DND-41 (cell line): ENCODE measurements at regions not wholly inside any gene's neighbourhood (a gene's known extent, or its start where the extent isn't known, plus 50 kb on each side); places are given as distances from the start of the nearest gene placed in this dataset.

Experiments
- ATAC-seq: fragments of 200-7000 bp; cut with Tn5 transposase; 3 replicates; pipeline ENCODE4 v1.9.1; 2021; ENCODE audit warnings: low read depth; ENCODE audit not compliant: insufficient read depth
- DNase-seq: peaks from one replicate; pipeline ENCODE4 v3.0.0-alpha.2; 2020
- H2AFZ ChIP-seq: 2 replicates; pipeline ENCODE4 v1.6.0; 2012; ENCODE audit warnings: low read depth, low read length
- H3K27ac ChIP-seq: 2 replicates; pipeline ENCODE4 v1.5.1; 2012; ENCODE audit warnings: low read length, inconsistent platforms
- H3K27me3 ChIP-seq: fragments of 200-600 bp; sonication (generic); 2 replicates; pipeline ENCODE4 v1.6.0; 2012; ENCODE audit warnings: low read length, mild to moderate bottlenecking, inconsistent platforms; ENCODE audit not compliant: insufficient read depth, poor library complexity
- H3K36me3 ChIP-seq: 2 replicates; pipeline ENCODE4 v1.5.1; 2012; ENCODE audit warnings: low read length, inconsistent platforms; ENCODE audit not compliant: insufficient read depth
- H3K4me1 ChIP-seq: 2 replicates; pipeline ENCODE4 v1.5.1; 2012; ENCODE audit warnings: mild to moderate bottlenecking, low read length; ENCODE audit not compliant: insufficient read depth
- H3K4me2 ChIP-seq: 2 replicates; pipeline ENCODE4 v1.6.0; 2012; ENCODE audit warnings: mild to moderate bottlenecking, moderate library complexity, low read length, inconsistent platforms; ENCODE audit not compliant: insufficient read depth
- H3K4me3 ChIP-seq, 2 experiments: fragments of 200-600 bp in 1 of 2; shearing (Covaris generic) in 1 of 2; 2 replicates each; pipeline ENCODE4 v1.5.1; 2012 to 2016; ENCODE audit warnings: inconsistent platforms in 2 of 2, low read length in 2 of 2, mild to moderate bottlenecking in 2 of 2, low read depth in 1 of 2, moderate library complexity in 1 of 2
- H3K79me2 ChIP-seq: 2 replicates; pipeline ENCODE4 v1.6.0; 2012; ENCODE audit warnings: low read length, inconsistent platforms; ENCODE audit not compliant: insufficient read depth
- H3K9ac ChIP-seq: 2 replicates; pipeline ENCODE4 v1.6.0; 2012; ENCODE audit warnings: low read depth, mild to moderate bottlenecking, inconsistent platforms, low read length, moderate library complexity
- H3K9me3 ChIP-seq: 2 replicates; pipeline ENCODE4 v1.5.1; 2012; ENCODE audit warnings: low read length, moderate library complexity, mild to moderate bottlenecking, inconsistent platforms; ENCODE audit not compliant: insufficient read depth, severe bottlenecking
- H4K20me1 ChIP-seq: 2 replicates; pipeline ENCODE4 v1.6.0; 2012; ENCODE audit warnings: low read length; ENCODE audit not compliant: insufficient read depth
- CTCF ChIP-seq: IDR thresholded peaks from 2 replicates; pipeline ENCODE4 v1.5.1; 2012; ENCODE audit warnings: borderline replicate concordance, low read length, moderate library complexity, mild to moderate bottlenecking; ENCODE audit not compliant: poor library complexity, severe bottlenecking; ENCODE audit errors: extremely low read depth
- EZH2 ChIP-seq: IDR thresholded peaks from 3 replicates; pipeline ENCODE4 v1.6.1; 2012; ENCODE audit warnings: borderline replicate concordance, low read depth, mild to moderate bottlenecking, moderate library complexity, low read length, inconsistent platforms; ENCODE audit not compliant: severe bottlenecking

GRCh38 chr15:75126864-75127580 lies 74.7 kb upstream of the C15orf39 start:
- Histone ChIP-seq H3K36me3 (no peaks in the 10 kb centered on the region), H4K20me1 (no peaks in the 10 kb centered on the region), H2AFZ (no peak overlapping the region), H3K27me3 (no peaks in the 10 kb centered on the region), H3K79me2 (no peaks in the 10 kb centered on the region), H3K4me2 (no peak overlapping the region), H3K4me1 (no peaks in the 10 kb centered on the region), H3K9me3 (no peaks in the 10 kb centered on the region), H3K4me3 (no peak overlapping the region), H3K9ac (no peak overlapping the region), H3K27ac (no peak overlapping the region)
- ATAC-seq (no peak), DNase-seq (no peak)
- no peak for TF ChIP-seq EZH2
- no peak for TF ChIP-seq CTCF

GRCh38 chr15:75129788-75130187 lies 71.9 kb upstream of the C15orf39 start:
- H3K27me3 ChIP-seq = no peaks in the 10 kb centered on the region
- no peaks in the 10 kb centered on the region for H3K4me1 ChIP-seq
- DNase-seq (no peak), ATAC-seq (no peak)
- no peaks in the 10 kb centered on the region for H3K79me2 ChIP-seq
- no peak overlapping the region for H3K4me2 ChIP-seq
- TF ChIP-seq CTCF (no peak), EZH2 (no peak)
- H3K27ac ChIP-seq = no peak overlapping the region
- H4K20me1 ChIP-seq = no peaks in the 10 kb centered on the region
- no peaks in the 10 kb centered on the region for H3K36me3 ChIP-seq
- H3K4me3 ChIP-seq = no peak overlapping the region
- H2AFZ ChIP-seq = no peak overlapping the region
- no peaks in the 10 kb centered on the region for H3K9me3 ChIP-seq
- H3K9ac ChIP-seq = no peak overlapping the region

GRCh38 chr15:75131269-75131643 lies 70.4 kb upstream of the C15orf39 start:
- H4K20me1 ChIP-seq = no peaks in the 10 kb centered on the region
- no peaks in the 10 kb centered on the region for H3K4me1 ChIP-seq
- ATAC-seq (no peak), DNase-seq (no peak)
- no peaks in the 10 kb centered on the region for H3K79me2 ChIP-seq
- H3K4me3 ChIP-seq = no peak overlapping the region
- no peaks in the 10 kb centered on the region for H3K9me3 ChIP-seq
- H3K9ac ChIP-seq = no peak overlapping the region
- no peaks in the 10 kb centered on the region for H3K27me3 ChIP-seq
- H3K4me2 ChIP-seq = no peak overlapping the region
- no peak overlapping the region for H2AFZ ChIP-seq
- TF ChIP-seq CTCF = no peak
- H3K36me3 ChIP-seq = no peaks in the 10 kb centered on the region
- H3K27ac ChIP-seq = no peak overlapping the region

GRCh38 chr15:75134748-75135147 lies 66.9 kb upstream of the C15orf39 start:
- Histone ChIP-seq H4K20me1 (no peaks in the 10 kb centered on the region), H3K27me3 (no peaks in the 10 kb centered on the region), H3K9me3 (no peaks in the 10 kb centered on the region), H3K79me2 (no peaks in the 10 kb centered on the region), H3K4me3 (no peak overlapping the region), H3K4me2 (no peak overlapping the region), H3K27ac (no peak overlapping the region), H3K9ac (no peak overlapping the region), H2AFZ (no peak overlapping the region), H3K36me3 (no peaks in the 10 kb centered on the region), H3K4me1 (no peaks in the 10 kb centered on the region)
- ATAC-seq (no peak), DNase-seq (no peak)
- no peak for TF ChIP-seq EZH2
